H9 (cell line): ENCODE measurements at regions not wholly inside any gene's neighbourhood (a gene's known extent, or its start where the extent isn't known, plus 50 kb on each side); places are given as distances from the start of the nearest gene placed in this dataset.
"Not testable (repeated sequence)": the region's sequence is repeated elsewhere in the genome, so short reads cannot be mapped to it uniquely, and the experiment has no call there.

Experiments
- DNase-seq: peaks from one replicate; pipeline ENCODE4 v3.0.0-alpha.2; 2017
- H2AFZ ChIP-seq: one replicate; pipeline ENCODE4 v1.6.1; 2013; ENCODE audit warnings: mild to moderate bottlenecking, low read length, control low read depth, moderate library complexity
- H2AK5ac ChIP-seq: 2 replicates; pipeline ENCODE4 v1.6.1; 2013; ENCODE audit warnings: low read length, control low read depth, mixed read lengths; ENCODE audit not compliant: insufficient read length
- H2BK120ac ChIP-seq: one replicate; pipeline ENCODE4 v1.6.1; 2013; ENCODE audit warnings: low read depth, mild to moderate bottlenecking, low read length, control low read depth, inconsistent platforms; ENCODE audit not compliant: poor library complexity, severe bottlenecking
- H2BK12ac ChIP-seq: 2 replicates; pipeline ENCODE4 v1.6.1; 2013; ENCODE audit warnings: low read length, control low read depth, mixed read lengths, low read depth; ENCODE audit not compliant: insufficient read length
- H2BK15ac ChIP-seq: 2 replicates; pipeline ENCODE4 v1.6.1; 2013; ENCODE audit warnings: low read depth, low read length, control low read depth
- H2BK20ac ChIP-seq: one replicate; pipeline ENCODE4 v1.6.1; 2013; ENCODE audit warnings: low read depth, mild to moderate bottlenecking, low read length, control low read depth, inconsistent platforms; ENCODE audit not compliant: poor library complexity, severe bottlenecking
- H2BK5ac ChIP-seq: 2 replicates; pipeline ENCODE4 v1.6.1; 2013; ENCODE audit warnings: low read length, control low read depth, mixed read lengths; ENCODE audit not compliant: insufficient read length
- H3K14ac ChIP-seq: 2 replicates; pipeline ENCODE4 v1.6.1; 2013; ENCODE audit warnings: low read length, control low read depth; ENCODE audit not compliant: insufficient read depth
- H3K18ac ChIP-seq: 2 replicates; pipeline ENCODE4 v1.6.1; 2013; ENCODE audit warnings: low read depth, mild to moderate bottlenecking, mixed read lengths, low read length, control low read depth; ENCODE audit not compliant: insufficient read length
- H3K23ac ChIP-seq: 2 replicates; pipeline ENCODE4 v1.6.1; 2013; ENCODE audit warnings: low read length, control low read depth, mixed read lengths, low read depth; ENCODE audit not compliant: insufficient read length
- H3K23me2 ChIP-seq: 2 replicates; pipeline ENCODE4 v1.6.1; 2013; ENCODE audit warnings: low read depth, mild to moderate bottlenecking, mixed read lengths, low read length, control low read depth; ENCODE audit not compliant: insufficient read length, poor library complexity, severe bottlenecking
- H3K27ac ChIP-seq: 2 replicates; pipeline ENCODE4 v1.5.1; 2013; ENCODE audit warnings: low read length, control low read depth, mixed read lengths, low read depth; ENCODE audit not compliant: insufficient read length
- H3K27me3 ChIP-seq: 2 replicates; pipeline ENCODE4 v1.6.1; 2013; ENCODE audit warnings: low read length, control low read depth, inconsistent platforms; ENCODE audit not compliant: insufficient read depth
- H3K4ac ChIP-seq: 2 replicates; pipeline ENCODE4 v1.6.1; 2013; ENCODE audit warnings: low read depth, mild to moderate bottlenecking, control low read depth, inconsistent platforms, low read length, moderate library complexity
- H3K4me1 ChIP-seq: 2 replicates; pipeline ENCODE4 v1.6.1; 2013; ENCODE audit warnings: low read length, control low read depth, inconsistent platforms; ENCODE audit not compliant: insufficient read depth
- H3K4me2 ChIP-seq: 2 replicates; pipeline ENCODE4 v1.6.1; 2013; ENCODE audit warnings: low read length, control low read depth, mixed read lengths; ENCODE audit not compliant: insufficient read length, insufficient read depth
- H3K56ac ChIP-seq: 2 replicates; pipeline ENCODE4 v1.6.1; 2013; ENCODE audit warnings: low read depth, mild to moderate bottlenecking, mixed read lengths, low read length, control low read depth; ENCODE audit not compliant: insufficient read length
- H3K79me1 ChIP-seq: 2 replicates; pipeline ENCODE4 v1.6.1; 2013; ENCODE audit warnings: low read depth, mild to moderate bottlenecking, moderate library complexity, low read length, control low read depth, inconsistent platforms; ENCODE audit not compliant: insufficient read depth, poor library complexity, severe bottlenecking
- H3K79me2 ChIP-seq: 2 replicates; pipeline ENCODE4 v1.6.1; 2013; ENCODE audit warnings: low read length, control low read depth, inconsistent platforms; ENCODE audit not compliant: insufficient read depth
- H3K9ac ChIP-seq: 2 replicates; pipeline ENCODE4 v1.6.1; 2013; ENCODE audit warnings: low read length, control low read depth, mixed read lengths; ENCODE audit not compliant: insufficient read length; ENCODE audit errors: extremely low read depth
- H3K9me3 ChIP-seq: one replicate; pipeline ENCODE4 v1.6.1; 2013; ENCODE audit warnings: low read depth, low read length, inconsistent platforms; ENCODE audit not compliant: control insufficient read depth
- H3T11ph ChIP-seq: one replicate; pipeline ENCODE4 v1.6.1; 2013; ENCODE audit warnings: mild to moderate bottlenecking, low read length, control low read depth, inconsistent platforms
- H4K20me1 ChIP-seq: one replicate; pipeline ENCODE4 v1.6.1; 2013; ENCODE audit not compliant: control insufficient read depth, insufficient read length, insufficient read depth
- H4K5ac ChIP-seq: 2 replicates; pipeline ENCODE4 v1.6.1; 2013; ENCODE audit warnings: low read depth, mild to moderate bottlenecking, mixed read lengths, low read length, control low read depth; ENCODE audit not compliant: insufficient read length
- H4K8ac ChIP-seq: replicated peaks from 2 replicates; pipeline ENCODE4 v1.6.1; 2013; ENCODE audit warnings: low read length, control low read depth, mixed read lengths, low read depth; ENCODE audit not compliant: insufficient read length
- H4K91ac ChIP-seq: 2 replicates; pipeline ENCODE4 v1.6.1; 2013; ENCODE audit warnings: low read depth, mild to moderate bottlenecking, moderate library complexity, mixed read lengths, low read length, control low read depth; ENCODE audit not compliant: insufficient read length
- H3K27ac Mint-ChIP-seq, 3 experiments: 2 replicates in 2 of 3; 3 replicates in 1 of 3; pipeline ENCODE4 v1.8.0; 2020 to 2021; ENCODE audit warnings: mixed read lengths in 3 of 3, mild to moderate bottlenecking in 1 of 3, moderate library complexity in 1 of 3
- H3K27me3 Mint-ChIP-seq: 2 replicates; pipeline ENCODE4 v1.8.0; 2021; ENCODE audit warnings: low read depth, mild to moderate bottlenecking, moderate library complexity, mixed read lengths
- H3K36me3 Mint-ChIP-seq, 3 experiments: 2 replicates in 2 of 3; 3 replicates in 1 of 3; pipeline ENCODE4 v1.8.0; 2020 to 2021; ENCODE audit warnings: low read depth in 3 of 3, mixed read lengths in 3 of 3; ENCODE audit not compliant: insufficient read depth in 1 of 3
- H3K4me1 Mint-ChIP-seq, 2 experiments: 2 replicates each; pipeline ENCODE4 v1.8.0; 2020; ENCODE audit warnings: mixed read lengths in 2 of 2
- H3K4me3 Mint-ChIP-seq, 2 experiments: 2 replicates in 1 of 2; 3 replicates in 1 of 2; pipeline ENCODE4 v1.8.0; 2020 to 2021; ENCODE audit warnings: mild to moderate bottlenecking in 2 of 2, mixed read lengths in 2 of 2, moderate library complexity in 1 of 2
- H3K9me3 Mint-ChIP-seq, 2 experiments: 2 replicates in 1 of 2; 3 replicates in 1 of 2; pipeline ENCODE4 v1.8.0; 2020; ENCODE audit warnings: mild to moderate bottlenecking in 2 of 2, mixed read lengths in 2 of 2, moderate library complexity in 1 of 2
- WGBS: extraction: QIAGEN DNeasy Blood & Tissue Kit; methylation state at CpG from one replicate; pipeline ENCODE4 v1.1.7; 2013; ENCODE audit warnings: missing lambda C conversion rate, low lambda C conversion rate, mixed read lengths; ENCODE audit not compliant: insufficient read length; ENCODE audit errors: extremely low coverage; 5-methylcytosine and 5-hydroxymethylcytosine counted together

DNA sequence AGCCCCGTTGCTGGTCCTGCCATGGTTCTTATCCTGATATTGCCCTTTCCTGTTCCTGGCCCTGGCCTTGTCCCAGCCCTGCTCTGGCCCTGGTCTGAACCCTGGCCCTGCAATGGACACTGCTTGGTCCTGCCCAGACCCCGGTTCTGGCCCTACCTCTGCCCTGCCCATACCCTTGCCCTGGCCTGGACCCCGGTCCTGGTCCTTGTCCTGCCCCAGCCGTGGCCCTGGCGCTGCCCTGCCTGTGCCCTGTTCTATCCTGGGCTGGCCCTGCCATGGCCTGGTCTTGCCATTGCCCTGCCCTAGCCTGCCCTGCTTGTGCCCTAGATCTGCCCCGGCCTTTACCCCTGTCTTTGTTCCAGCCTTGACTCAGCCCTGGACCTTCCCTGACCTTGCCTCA lies 2887.1 kb upstream of the TEKT4 start:
- H3K14ac ChIP-seq, H4K91ac ChIP-seq, H3K4me1 Mint-ChIP-seq, H3K27ac Mint-ChIP-seq, H4K8ac ChIP-seq, H2BK120ac ChIP-seq, H3K79me1 ChIP-seq, H3K56ac ChIP-seq, H3K27me3 Mint-ChIP-seq, H3K23me2 ChIP-seq, H4K20me1 ChIP-seq, H2AK5ac ChIP-seq, H2BK15ac ChIP-seq, H3K18ac ChIP-seq, H3K4me1 ChIP-seq, H3K4me3 Mint-ChIP-seq, H3K23ac ChIP-seq, H2BK5ac ChIP-seq, H3K4me2 ChIP-seq, H3K27ac ChIP-seq, H2BK20ac ChIP-seq, H3K27me3 ChIP-seq, H3T11ph ChIP-seq, H3K9ac ChIP-seq, H4K5ac ChIP-seq, H3K79me2 ChIP-seq, H2BK12ac ChIP-seq, DNase-seq, H2AFZ ChIP-seq, H3K4ac ChIP-seq: not testable (repeated sequence)
- H3K36me3 Mint-ChIP-seq, result peaks cover 0 to 15% (median 0%) of the 10 kb centered on the region in 3 experiments; a peak in 6 of 7 replicates
- H3K9me3 ChIP-seq, result peaks cover 67% of the 10 kb centered on the region
- no CpG with 5 or more reads among the region's 6 CpGs for WGBS
- H3K9me3 Mint-ChIP-seq, result peaks cover 68 to 72% of the 10 kb centered on the region in 2 experiments

DNA sequence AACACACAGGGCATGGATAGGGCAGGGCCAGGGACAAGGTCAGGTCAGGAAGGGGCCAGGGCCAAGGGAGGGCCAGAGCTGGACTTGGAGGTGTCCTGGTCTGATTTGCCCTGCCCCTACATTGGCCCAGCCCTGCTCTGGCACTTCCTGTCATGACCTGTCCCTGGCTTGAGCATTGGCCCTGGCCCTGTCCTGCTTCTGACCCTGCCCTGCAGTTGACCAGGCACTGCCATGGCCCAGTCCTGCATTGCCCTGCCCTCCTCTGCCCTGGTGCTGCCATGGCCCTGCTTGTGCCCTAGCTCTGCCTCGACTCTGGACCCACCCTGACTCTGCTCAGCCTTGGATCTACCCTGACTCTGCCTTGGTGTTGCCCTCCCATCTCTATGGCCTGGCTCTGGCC lies 2885.7 kb upstream of the TEKT4 start:
- not testable (repeated sequence) for H2BK120ac ChIP-seq, H2BK20ac ChIP-seq, H2BK12ac ChIP-seq, H3K79me1 ChIP-seq, H3K23me2 ChIP-seq, H3K4me1 ChIP-seq, H4K8ac ChIP-seq, H3K27ac Mint-ChIP-seq, H3K27ac ChIP-seq, H3K27me3 ChIP-seq, H3K18ac ChIP-seq, H3K79me2 ChIP-seq, H4K91ac ChIP-seq, H3K23ac ChIP-seq, H2AFZ ChIP-seq, H3K9ac ChIP-seq, H4K5ac ChIP-seq, H2BK5ac ChIP-seq, DNase-seq, H2AK5ac ChIP-seq, H4K20me1 ChIP-seq, H3K4ac ChIP-seq, H3K14ac ChIP-seq, H3K4me1 Mint-ChIP-seq, H3K4me2 ChIP-seq, H3K27me3 Mint-ChIP-seq, H2BK15ac ChIP-seq, H3K56ac ChIP-seq, H3K4me3 Mint-ChIP-seq, H3T11ph ChIP-seq
- Mint-ChIP-seq H3K9me3 (peaks cover 57 to 59% of the 10 kb centered on the region in 2 experiments), H3K36me3 (peaks cover 0 to 15% (median 0%) of the 10 kb centered on the region in 3 experiments; a peak in 4 of 7 replicates)
- no CpG with 5 or more reads among the region's 1 CpG for WGBS
- H3K9me3 ChIP-seq, result peaks cover 59% of the 10 kb centered on the region
